ENCODE measurements at regions not wholly inside any gene's neighbourhood (a gene's known extent, or its start where the extent isn't known, plus 50 kb on each side); places are given as distances from the start of the nearest gene placed in this dataset.

DNA sequence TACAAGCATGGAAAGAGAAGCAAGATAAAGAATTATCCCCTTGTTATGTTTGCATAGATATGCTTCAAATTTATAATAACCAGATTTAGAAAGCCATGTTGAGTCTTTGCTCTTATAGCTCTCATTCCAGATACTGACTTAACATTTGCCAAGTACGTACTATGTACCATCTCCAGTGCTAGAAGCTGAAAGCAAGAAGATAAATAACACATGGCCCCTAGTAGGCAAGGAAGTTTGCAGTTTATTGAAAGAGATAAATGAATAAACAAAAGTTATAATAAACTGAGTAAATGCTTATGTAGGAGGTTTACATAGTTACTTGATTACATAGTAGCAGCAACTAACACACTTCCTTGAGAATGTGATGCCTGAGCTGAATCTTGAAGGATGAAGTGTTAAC lies 628.4 kb downstream of the HINT1 start:
- DNase-seq (ENCODE audit: insufficient read length, low spot score): no peak
- TF ChIP-seq TAF1 (IDR thresholded peaks at IDR 0.05; ENCODE audit: low read depth, low read length) (no peak), PAX5 (IDR thresholded peaks at IDR 0.05; ENCODE audit: insufficient read depth, low read length, severe bottlenecking) (no peak)
- FAIRE-seq: no peak

DNA sequence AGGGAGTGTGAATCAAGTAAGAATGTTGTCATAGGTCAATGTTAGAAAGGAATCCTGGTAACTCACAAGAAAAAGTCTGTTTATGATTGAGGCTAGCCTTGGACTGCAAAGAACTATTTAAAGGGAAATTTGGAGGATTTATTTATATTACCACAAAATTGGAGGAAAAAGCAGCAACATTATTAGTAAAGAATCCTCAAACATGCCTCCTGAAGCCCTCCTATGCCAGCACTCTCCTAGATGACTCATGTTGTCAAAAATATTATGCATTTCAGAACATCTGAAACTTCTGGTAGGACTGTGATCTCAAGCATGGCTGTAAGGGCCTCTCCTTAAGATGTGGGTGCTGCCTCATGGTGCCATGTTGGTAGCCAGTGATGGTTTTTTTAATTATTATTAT lies 628.5 kb downstream of the CHSY3 start:
- no peak for FAIRE-seq
- no peak for DNase-seq (ENCODE audit: insufficient read length, low spot score)
- TF ChIP-seq POLR2AphosphoS5 (IDR thresholded peaks at IDR 0.05; ENCODE audit: low read depth, low read length) (no peak), SPI1 (IDR thresholded peaks at IDR 0.05; ENCODE audit: low read depth, low read length) (no peak), TAF1 (IDR thresholded peaks at IDR 0.05; ENCODE audit: low read depth, low read length) (no peak), POLR2A (IDR thresholded peaks at IDR 0.05; ENCODE audit: low read depth, low read length) (no peak), PAX5 (IDR thresholded peaks at IDR 0.05; ENCODE audit: insufficient read depth, low read length, severe bottlenecking) (no peak), POU2F2 (IDR thresholded peaks at IDR 0.05; ENCODE audit: low read depth, low read length) (no peak)

DNA sequence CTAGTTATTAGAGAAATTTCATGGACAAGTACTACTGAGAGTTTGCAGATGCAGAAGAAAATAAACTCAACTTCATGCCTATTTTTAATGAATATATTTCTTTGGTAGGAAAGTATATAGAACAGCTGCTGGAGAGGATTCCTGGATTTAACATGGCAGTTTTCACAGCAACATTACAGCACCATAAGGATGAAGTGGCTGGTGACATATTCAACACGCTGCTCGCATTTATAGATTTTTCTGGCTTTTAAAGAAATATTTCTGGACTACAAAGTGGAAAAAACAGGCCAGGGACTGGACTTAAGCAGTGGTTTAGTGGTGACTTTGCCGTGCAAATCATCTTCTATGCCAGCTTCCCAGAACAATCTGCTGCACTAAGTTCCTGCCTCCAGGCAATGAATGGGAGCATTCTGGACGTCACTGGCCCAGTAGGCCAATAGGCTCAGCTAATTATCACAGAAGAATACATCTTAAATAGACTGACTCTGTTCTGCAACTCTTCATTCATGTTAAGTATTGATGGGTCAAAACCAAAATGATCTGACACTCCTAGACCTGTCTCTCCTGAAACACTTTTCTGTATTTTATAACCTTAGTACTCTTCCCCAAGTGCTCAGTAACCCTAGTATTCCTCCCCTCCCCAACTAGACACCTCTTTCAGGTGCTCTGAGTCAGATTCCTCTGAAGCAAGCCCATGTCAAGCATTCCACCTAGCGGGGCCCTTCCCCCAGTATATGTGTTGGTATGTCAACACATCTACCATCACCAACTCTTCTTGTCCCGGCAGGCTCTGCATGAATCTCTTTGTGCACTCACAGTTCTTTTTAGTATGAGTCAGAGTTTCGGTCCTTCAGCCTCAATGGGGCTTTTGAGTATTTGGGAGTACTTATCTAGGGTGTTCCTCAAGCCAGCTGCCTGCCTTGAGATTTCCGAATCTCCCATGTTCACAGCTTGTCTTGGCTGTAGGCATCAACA lies 625.5 kb downstream of the CHSY3 start:
- FAIRE-seq (no peak), DNase-seq (ENCODE audit: insufficient read length, low spot score) (no peak)
- TF ChIP-seq POLR2A (IDR thresholded peaks at IDR 0.05; ENCODE audit: low read depth, low read length): no peak
- TF ChIP-seq PAX5 (IDR thresholded peaks at IDR 0.05; ENCODE audit: insufficient read depth, low read length, severe bottlenecking): no peak
- no peak for TF ChIP-seq SPI1 (IDR thresholded peaks at IDR 0.05; ENCODE audit: low read depth, low read length)
- no peak for TF ChIP-seq TAF1 (IDR thresholded peaks at IDR 0.05; ENCODE audit: low read depth, low read length)
- no peak for TF ChIP-seq POLR2AphosphoS5 (IDR thresholded peaks at IDR 0.05; ENCODE audit: low read depth, low read length)
- TF ChIP-seq POU2F2 (IDR thresholded peaks at IDR 0.05; ENCODE audit: low read depth, low read length): no peak

DNA sequence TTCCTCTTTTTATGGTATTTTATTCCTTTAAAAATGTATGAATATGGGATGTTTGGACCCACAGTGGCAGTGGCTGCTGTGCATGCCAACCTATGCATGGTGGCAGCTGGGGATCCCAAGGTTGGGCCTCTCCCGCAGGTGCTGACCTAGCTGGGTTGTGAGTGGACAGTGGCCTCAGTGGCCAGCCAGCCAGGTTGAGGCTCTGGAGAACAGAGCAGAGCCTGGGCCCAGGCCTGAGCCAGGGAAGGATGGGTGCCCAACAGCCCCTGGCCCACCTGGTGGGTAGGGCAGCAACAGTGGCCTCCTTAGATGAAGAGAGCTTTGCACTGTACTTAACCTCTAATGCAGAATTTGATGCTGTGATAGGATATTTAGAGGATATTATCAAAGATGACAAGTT lies 624.8 kb downstream of the CHSY3 start:
- FAIRE-seq: no peak
- no peak for TF ChIP-seq POU2F2 (IDR thresholded peaks at IDR 0.05; ENCODE audit: low read depth, low read length)
- TF ChIP-seq POLR2AphosphoS5 (IDR thresholded peaks at IDR 0.05; ENCODE audit: low read depth, low read length): no peak
- TF ChIP-seq POLR2A (IDR thresholded peaks at IDR 0.05; ENCODE audit: low read depth, low read length): no peak
- TF ChIP-seq PAX5 (IDR thresholded peaks at IDR 0.05; ENCODE audit: insufficient read depth, low read length, severe bottlenecking): no peak
- TF ChIP-seq TAF1 (IDR thresholded peaks at IDR 0.05; ENCODE audit: low read depth, low read length): no peak
- TF ChIP-seq SPI1 (IDR thresholded peaks at IDR 0.05; ENCODE audit: low read depth, low read length): no peak
- no peak for DNase-seq (ENCODE audit: insufficient read length, low spot score)

DNA sequence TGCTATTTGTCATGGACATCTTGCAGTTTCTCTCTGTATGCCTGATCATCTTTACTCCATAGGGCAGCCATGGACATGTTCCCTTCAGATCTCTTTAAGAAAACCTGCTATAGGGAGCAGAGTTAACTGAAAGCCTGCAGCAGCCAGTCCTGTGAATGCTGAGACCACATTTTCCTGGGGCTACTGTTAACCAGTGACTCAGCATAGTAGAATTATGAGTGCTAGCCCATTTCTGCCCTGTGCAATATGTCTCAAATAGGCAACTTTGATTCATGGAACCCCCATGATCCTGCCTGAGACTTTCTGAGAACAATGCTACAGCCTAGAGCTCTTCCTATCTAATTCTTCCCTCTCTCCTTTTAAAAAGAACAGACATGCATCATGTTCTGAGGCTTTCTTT lies 624.2 kb downstream of the CHSY3 start:
- DNase-seq (ENCODE audit: insufficient read length, low spot score) (no peak), FAIRE-seq (no peak)
- no peak for TF ChIP-seq SPI1 (IDR thresholded peaks at IDR 0.05; ENCODE audit: low read depth, low read length)
- no peak for TF ChIP-seq TAF1 (IDR thresholded peaks at IDR 0.05; ENCODE audit: low read depth, low read length)
- no peak for TF ChIP-seq PAX5 (IDR thresholded peaks at IDR 0.05; ENCODE audit: insufficient read depth, low read length, severe bottlenecking)
- no peak for TF ChIP-seq POLR2A (IDR thresholded peaks at IDR 0.05; ENCODE audit: low read depth, low read length)
- no peak for TF ChIP-seq POLR2AphosphoS5 (IDR thresholded peaks at IDR 0.05; ENCODE audit: low read depth, low read length)
- no peak for TF ChIP-seq POU2F2 (IDR thresholded peaks at IDR 0.05; ENCODE audit: low read depth, low read length)

DNA sequence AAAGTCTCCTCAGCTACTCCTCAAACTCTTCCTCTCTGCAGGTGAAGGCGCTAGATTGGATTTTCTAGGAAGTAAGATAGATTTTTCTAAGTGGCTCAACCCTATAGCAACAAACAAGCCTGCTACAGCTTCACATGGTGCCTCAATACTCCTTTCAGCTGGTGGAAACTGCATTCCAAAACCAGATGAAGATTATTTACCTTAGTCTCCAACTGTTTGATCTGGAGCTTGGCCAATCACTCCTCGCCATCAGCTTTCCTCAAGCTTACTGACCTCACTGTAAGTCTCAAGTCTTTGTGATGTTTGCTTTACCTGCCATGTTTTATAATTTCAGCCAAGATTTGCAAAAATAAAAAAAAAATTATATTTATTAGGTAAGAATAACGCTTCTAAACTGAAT lies 622.4 kb downstream of the CHSY3 start:
- DNase-seq (ENCODE audit: insufficient read length, low spot score) (no peak), FAIRE-seq (no peak)
- no peak for TF ChIP-seq TAF1 (IDR thresholded peaks at IDR 0.05; ENCODE audit: low read depth, low read length)
- TF ChIP-seq SPI1 (IDR thresholded peaks at IDR 0.05; ENCODE audit: low read depth, low read length): no peak
- TF ChIP-seq PAX5 (IDR thresholded peaks at IDR 0.05; ENCODE audit: insufficient read depth, low read length, severe bottlenecking): no peak
- TF ChIP-seq POLR2AphosphoS5 (IDR thresholded peaks at IDR 0.05; ENCODE audit: low read depth, low read length): no peak
- no peak for TF ChIP-seq POLR2A (IDR thresholded peaks at IDR 0.05; ENCODE audit: low read depth, low read length)
- no peak for TF ChIP-seq POU2F2 (IDR thresholded peaks at IDR 0.05; ENCODE audit: low read depth, low read length)

DNA sequence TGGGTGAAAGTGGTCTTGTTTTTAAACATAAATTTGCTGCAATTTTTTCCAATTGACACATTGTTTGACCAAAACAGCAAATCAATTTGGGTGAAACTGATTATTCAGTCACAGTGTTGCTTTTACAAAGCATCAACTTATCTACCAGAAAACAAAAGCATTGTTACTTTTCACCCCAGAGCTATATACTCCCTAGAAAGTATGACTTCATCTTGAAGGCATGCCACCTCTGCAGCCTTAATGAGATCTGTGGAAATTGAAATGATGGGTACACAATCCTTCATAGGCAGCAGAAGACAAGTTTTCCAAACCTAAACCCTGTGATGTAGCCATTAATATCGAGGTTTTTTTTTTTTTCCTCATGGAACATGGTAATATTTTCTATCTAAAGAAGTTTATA lies 615.9 kb downstream of the CHSY3 start:
- DNase-seq (ENCODE audit: insufficient read length, low spot score): no peak
- FAIRE-seq: no peak
- no peak for TF ChIP-seq PAX5 (IDR thresholded peaks at IDR 0.05; ENCODE audit: insufficient read depth, low read length, severe bottlenecking)
- no peak for TF ChIP-seq POLR2AphosphoS5 (IDR thresholded peaks at IDR 0.05; ENCODE audit: low read depth, low read length)
- no peak for TF ChIP-seq POLR2A (IDR thresholded peaks at IDR 0.05; ENCODE audit: low read depth, low read length)

DNA sequence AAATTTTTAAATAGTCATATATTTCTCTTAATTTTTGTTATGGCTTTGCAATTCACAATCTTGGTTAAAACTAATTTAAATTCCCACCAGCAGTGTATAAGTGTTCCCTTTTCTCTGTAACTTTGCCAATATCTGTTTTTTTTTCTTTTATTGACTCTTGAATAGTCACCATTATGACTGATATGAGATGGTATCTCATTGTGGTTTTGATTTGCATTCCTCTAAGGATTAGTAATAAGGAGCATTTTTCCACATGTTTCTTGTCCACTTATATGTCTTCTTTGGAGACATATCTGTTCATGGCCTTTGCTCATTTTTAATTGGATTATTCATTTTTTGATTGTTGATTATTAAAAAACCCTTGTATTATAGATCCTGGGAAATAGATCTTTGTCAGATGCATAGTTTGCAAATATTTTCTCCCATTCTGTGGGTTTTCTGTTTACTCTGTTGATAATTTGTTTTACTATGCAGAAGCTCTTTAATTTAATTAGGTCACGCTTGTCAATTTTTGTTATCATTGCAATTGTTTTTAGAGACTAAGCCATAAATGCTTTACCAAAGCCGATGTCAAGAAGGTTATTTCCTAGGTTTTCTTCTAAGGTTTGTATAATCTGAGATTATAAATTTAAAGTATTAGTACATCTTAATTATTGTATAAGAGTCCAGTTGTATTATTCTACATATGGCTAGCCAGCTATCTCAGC lies 610.9 kb downstream of the CHSY3 start:
- DNase-seq (ENCODE audit: insufficient read length, low spot score): no peak
- TF ChIP-seq POLR2AphosphoS5 (IDR thresholded peaks at IDR 0.05; ENCODE audit: low read depth, low read length): no peak
- no peak for FAIRE-seq

DNA sequence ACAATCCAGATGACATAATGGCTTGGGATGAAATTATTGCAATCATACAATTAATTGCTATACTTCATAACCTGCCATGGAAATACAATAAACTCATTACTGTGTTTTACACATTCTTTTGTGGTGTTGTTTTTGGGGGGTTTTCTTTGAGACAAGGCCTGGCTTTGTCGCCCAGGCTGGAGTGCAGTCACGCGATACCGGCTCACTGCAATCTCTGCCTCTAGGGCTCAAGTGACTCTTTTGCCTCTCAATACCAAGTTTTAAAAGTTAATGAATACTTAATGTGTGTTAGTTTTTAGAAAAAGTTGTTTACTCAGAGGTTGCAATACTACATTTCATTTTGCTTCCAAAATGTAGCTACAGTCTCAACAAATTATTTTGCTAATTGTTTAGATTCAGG lies 598.4 kb downstream of the CHSY3 start:
- TF ChIP-seq POLR2AphosphoS5 (IDR thresholded peaks at IDR 0.05; ENCODE audit: low read depth, low read length) (no peak), SPI1 (IDR thresholded peaks at IDR 0.05; ENCODE audit: low read depth, low read length) (no peak), POLR2A (IDR thresholded peaks at IDR 0.05; ENCODE audit: low read depth, low read length) (no peak), PAX5 (IDR thresholded peaks at IDR 0.05; ENCODE audit: insufficient read depth, low read length, severe bottlenecking) (no peak), TAF1 (IDR thresholded peaks at IDR 0.05; ENCODE audit: low read depth, low read length) (no peak), POU2F2 (IDR thresholded peaks at IDR 0.05; ENCODE audit: low read depth, low read length) (no peak)
- FAIRE-seq (no peak), DNase-seq (ENCODE audit: insufficient read length, low spot score) (no peak)
